ENCODE measurements at regions not wholly inside any gene's neighbourhood (a gene's known extent, or its start where the extent isn't known, plus 50 kb on each side); places are given as distances from the start of the nearest gene placed in this dataset.

DNA sequence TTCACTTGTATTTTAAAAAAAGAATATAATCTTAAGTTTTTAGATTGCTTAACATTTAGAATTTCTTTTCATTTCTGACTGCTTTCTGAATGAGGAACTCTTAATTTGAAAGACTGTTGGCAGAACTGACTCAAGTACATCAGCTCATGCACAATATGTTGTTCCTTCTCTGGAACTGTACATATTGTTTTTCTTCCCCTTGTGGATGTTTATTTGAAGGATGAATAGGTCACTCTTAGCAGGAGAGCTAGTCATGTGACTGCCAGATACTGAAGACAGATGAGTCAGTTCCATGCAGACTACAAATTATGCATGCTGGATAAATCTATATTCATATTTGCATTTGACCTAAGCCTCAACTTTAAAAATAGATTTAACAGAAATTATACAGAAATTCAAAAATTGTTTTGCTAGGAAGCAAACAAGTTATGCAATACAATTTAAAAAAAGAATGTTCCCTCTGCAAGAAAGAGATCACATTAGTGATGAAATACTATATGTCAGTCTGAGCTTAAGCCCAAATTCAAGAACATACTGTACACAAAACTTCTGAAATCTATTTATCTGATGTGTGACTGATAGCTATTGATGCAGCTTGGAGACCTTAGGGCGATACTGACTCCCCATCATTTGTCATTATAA lies 1274.9 kb upstream of the GJE1 start:
- no peak overlapping the region for H3K27ac ChIP-seq (ENCODE audit: low read length)
- no peaks in the 10 kb centered on the region for H3K27me3 ChIP-seq (ENCODE audit: control insufficient read depth, insufficient read depth, low read length)
- peaks cover 3% of the 10 kb centered on the region for H3K9me3 ChIP-seq (ENCODE audit: control insufficient read depth, low read depth, low read length)
- H3K4me1 ChIP-seq (ENCODE audit: control insufficient read depth, insufficient read depth, low read length) = no peaks in the 10 kb centered on the region
- no CpG with 5 or more reads among the region's 1 CpG for WGBS (ENCODE audit: insufficient coverage, low lambda C conversion rate)
- peak; percentile 5 to 16 for DNase-seq
- H3K4me3 ChIP-seq (ENCODE audit: low read length) = no peak overlapping the region
- H3K36me3 ChIP-seq (ENCODE audit: control insufficient read depth, insufficient read depth, low read length) = no peaks in the 10 kb centered on the region

GRCh38 chr6:140855520-140855919 lies 1277.2 kb upstream of the GJE1 start:
- Histone ChIP-seq H3K4me1 (ENCODE audit: control insufficient read depth, insufficient read depth, low read length) (no peaks in the 10 kb centered on the region), H3K36me3 (ENCODE audit: control insufficient read depth, insufficient read depth, low read length) (no peaks in the 10 kb centered on the region), H3K4me3 (ENCODE audit: low read length) (no peak overlapping the region), H3K9me3 (ENCODE audit: control insufficient read depth, low read depth, low read length) (peaks cover 3% of the 10 kb centered on the region), H3K27me3 (ENCODE audit: control insufficient read depth, insufficient read depth, low read length) (no peaks in the 10 kb centered on the region), H3K27ac (ENCODE audit: low read length) (no peak overlapping the region)
- DNase-seq = no peak

- H3K9me3 ChIP-seq (ENCODE audit: control insufficient read depth, low read depth, low read length) = peaks cover 3% of the 10 kb centered on the region
- H3K4me1 ChIP-seq (ENCODE audit: control insufficient read depth, insufficient read depth, low read length) = no peaks in the 10 kb centered on the region
- DNase-seq = no peak
- no peaks in the 10 kb centered on the region for H3K27me3 ChIP-seq (ENCODE audit: control insufficient read depth, insufficient read depth, low read length)
- no peak overlapping the region for H3K27ac ChIP-seq (ENCODE audit: low read length)
- 100% methylated on average over 1 of the region's 1 CpG for WGBS (ENCODE audit: insufficient coverage, low lambda C conversion rate)
- no peak overlapping the region for H3K4me3 ChIP-seq (ENCODE audit: low read length)
- H3K36me3 ChIP-seq (ENCODE audit: control insufficient read depth, insufficient read depth, low read length) = no peaks in the 10 kb centered on the region
Measured at GRCh38 chr6:140854318-140854717, 1278.4 kb upstream of the GJE1 start.

- Histone ChIP-seq H3K4me1 (ENCODE audit: control insufficient read depth, insufficient read depth, low read length) (no peaks in the 10 kb centered on the region), H3K9me3 (ENCODE audit: control insufficient read depth, low read depth, low read length) (no peaks in the 10 kb centered on the region), H3K27me3 (ENCODE audit: control insufficient read depth, insufficient read depth, low read length) (no peaks in the 10 kb centered on the region), H3K36me3 (ENCODE audit: control insufficient read depth, insufficient read depth, low read length) (no peaks in the 10 kb centered on the region), H3K27ac (ENCODE audit: low read length) (no peak overlapping the region), H3K4me3 (ENCODE audit: low read length) (no peak overlapping the region)
- no CpG with 5 or more reads among the region's 1 CpG for WGBS (ENCODE audit: insufficient coverage, low lambda C conversion rate)
- DNase-seq = no peak
Measured at GRCh38 chr6:140850438-140850837, 1282.3 kb upstream of the GJE1 start.

DNA sequence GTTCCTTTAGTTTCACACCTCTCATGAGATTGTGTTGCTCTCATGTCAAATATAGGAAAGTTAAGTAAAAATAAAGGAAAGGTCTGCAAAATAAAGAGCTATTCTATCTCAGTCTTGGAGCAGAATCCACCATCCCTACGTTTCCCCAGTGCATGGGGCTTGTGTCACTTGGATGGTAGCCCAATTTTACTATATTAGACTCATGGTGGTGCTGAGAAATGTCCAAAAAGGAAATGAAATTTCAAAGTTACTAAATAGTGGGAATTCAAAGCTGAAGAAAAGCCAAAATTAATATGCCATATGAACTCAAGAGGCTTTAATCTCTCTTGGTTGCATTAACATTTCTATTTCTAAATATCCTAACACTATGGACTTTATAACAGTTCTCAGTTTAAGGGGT lies 1283.3 kb upstream of the GJE1 start:
- H3K4me1 ChIP-seq (ENCODE audit: control insufficient read depth, insufficient read depth, low read length) = no peaks in the 10 kb centered on the region
- H3K9me3 ChIP-seq (ENCODE audit: control insufficient read depth, low read depth, low read length) = no peaks in the 10 kb centered on the region
- H3K36me3 ChIP-seq (ENCODE audit: control insufficient read depth, insufficient read depth, low read length) = no peaks in the 10 kb centered on the region
- no peaks in the 10 kb centered on the region for H3K27me3 ChIP-seq (ENCODE audit: control insufficient read depth, insufficient read depth, low read length)
- H3K4me3 ChIP-seq (ENCODE audit: low read length) = no peak overlapping the region
- no peak overlapping the region for H3K27ac ChIP-seq (ENCODE audit: low read length)
- WGBS (ENCODE audit: insufficient coverage, low lambda C conversion rate) = no CpG with 5 or more reads among the region's 1 CpG
- DNase-seq = no peak

- Histone ChIP-seq H3K27ac (ENCODE audit: low read length) (no peak overlapping the region), H3K9me3 (ENCODE audit: control insufficient read depth, low read depth, low read length) (no peaks in the 10 kb centered on the region), H3K36me3 (ENCODE audit: control insufficient read depth, insufficient read depth, low read length) (no peaks in the 10 kb centered on the region), H3K27me3 (ENCODE audit: control insufficient read depth, insufficient read depth, low read length) (no peaks in the 10 kb centered on the region), H3K4me1 (ENCODE audit: control insufficient read depth, insufficient read depth, low read length) (no peaks in the 10 kb centered on the region), H3K4me3 (ENCODE audit: low read length) (no peak overlapping the region)
- WGBS (ENCODE audit: insufficient coverage, low lambda C conversion rate) = no CpG with 5 or more reads among the region's 2 CpGs
- no peak for DNase-seq
Measured at GRCh38 chr6:140847262-140847645, 1285.5 kb upstream of the GJE1 start.

DNA sequence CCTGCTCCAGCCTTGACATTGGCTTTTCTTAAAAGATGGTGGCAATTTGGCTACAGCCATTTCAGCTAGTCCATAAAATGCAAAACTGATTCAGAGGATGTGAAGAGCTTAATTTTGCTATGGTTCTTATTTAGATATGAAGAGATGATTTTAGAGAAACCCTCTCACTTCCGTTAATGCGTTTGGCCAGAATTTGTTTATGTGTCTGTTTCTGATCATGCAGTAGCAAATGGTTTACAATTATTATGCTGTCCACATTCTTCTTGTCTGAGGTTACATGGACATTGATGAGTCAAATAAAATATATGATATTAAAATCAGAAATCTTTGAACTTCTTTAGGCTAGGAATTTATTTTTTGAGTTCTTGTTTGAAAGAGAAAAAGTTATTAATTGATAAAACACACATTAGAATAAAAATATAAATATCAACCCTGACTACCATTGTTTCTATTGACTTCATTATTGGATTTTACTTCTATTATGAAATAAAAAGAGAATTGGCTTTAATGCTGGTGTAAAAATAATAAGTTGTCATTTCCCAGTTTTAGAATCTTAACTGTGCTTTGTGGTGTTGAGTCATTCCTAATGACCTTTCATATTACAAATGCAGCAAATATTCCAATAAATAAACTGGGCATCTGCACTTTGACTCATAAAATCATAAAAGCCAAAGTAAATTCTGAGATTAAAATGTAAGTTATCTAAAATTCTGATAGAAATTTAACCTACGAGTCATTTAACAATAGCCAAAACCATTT lies 1286.0 kb upstream of the GJE1 start:
- H3K4me3 ChIP-seq (ENCODE audit: low read length) = no peak overlapping the region
- no peaks in the 10 kb centered on the region for H3K9me3 ChIP-seq (ENCODE audit: control insufficient read depth, low read depth, low read length)
- DNase-seq = no peak
- 94% methylated on average over 3 of the region's 3 CpGs for WGBS (ENCODE audit: insufficient coverage, low lambda C conversion rate)
- H3K27ac ChIP-seq (ENCODE audit: low read length) = no peak overlapping the region
- no peaks in the 10 kb centered on the region for H3K27me3 ChIP-seq (ENCODE audit: control insufficient read depth, insufficient read depth, low read length)
- H3K36me3 ChIP-seq (ENCODE audit: control insufficient read depth, insufficient read depth, low read length) = no peaks in the 10 kb centered on the region
- no peaks in the 10 kb centered on the region for H3K4me1 ChIP-seq (ENCODE audit: control insufficient read depth, insufficient read depth, low read length)

GRCh38 chr6:140845701-140846100 lies 1287.0 kb upstream of the GJE1 start:
- no CpG with 5 or more reads among the region's 1 CpG for WGBS (ENCODE audit: insufficient coverage, low lambda C conversion rate)
- no peak for DNase-seq

GRCh38 chr6:140844167-140844566 lies 1288.6 kb upstream of the GJE1 start:
- Histone ChIP-seq H3K27me3 (ENCODE audit: control insufficient read depth, insufficient read depth, low read length) (no peaks in the 10 kb centered on the region), H3K36me3 (ENCODE audit: control insufficient read depth, insufficient read depth, low read length) (no peaks in the 10 kb centered on the region), H3K4me1 (ENCODE audit: control insufficient read depth, insufficient read depth, low read length) (no peaks in the 10 kb centered on the region), H3K4me3 (ENCODE audit: low read length) (no peak overlapping the region), H3K27ac (ENCODE audit: low read length) (no peak overlapping the region), H3K9me3 (ENCODE audit: control insufficient read depth, low read depth, low read length) (no peaks in the 10 kb centered on the region)
- no peak for DNase-seq
- WGBS (ENCODE audit: insufficient coverage, low lambda C conversion rate) = 86% methylated on average over 2 of the region's 3 CpGs

More at GRCh38 chr6:140845701-140846100, 1287.0 kb upstream of the GJE1 start:
- Histone ChIP-seq H3K27me3 (ENCODE audit: control insufficient read depth, insufficient read depth, low read length) (no peaks in the 10 kb centered on the region), H3K4me1 (ENCODE audit: control insufficient read depth, insufficient read depth, low read length) (no peaks in the 10 kb centered on the region), H3K27ac (ENCODE audit: low read length) (no peak overlapping the region), H3K36me3 (ENCODE audit: control insufficient read depth, insufficient read depth, low read length) (no peaks in the 10 kb centered on the region), H3K9me3 (ENCODE audit: control insufficient read depth, low read depth, low read length) (no peaks in the 10 kb centered on the region), H3K4me3 (ENCODE audit: low read length) (no peak overlapping the region)

DNA sequence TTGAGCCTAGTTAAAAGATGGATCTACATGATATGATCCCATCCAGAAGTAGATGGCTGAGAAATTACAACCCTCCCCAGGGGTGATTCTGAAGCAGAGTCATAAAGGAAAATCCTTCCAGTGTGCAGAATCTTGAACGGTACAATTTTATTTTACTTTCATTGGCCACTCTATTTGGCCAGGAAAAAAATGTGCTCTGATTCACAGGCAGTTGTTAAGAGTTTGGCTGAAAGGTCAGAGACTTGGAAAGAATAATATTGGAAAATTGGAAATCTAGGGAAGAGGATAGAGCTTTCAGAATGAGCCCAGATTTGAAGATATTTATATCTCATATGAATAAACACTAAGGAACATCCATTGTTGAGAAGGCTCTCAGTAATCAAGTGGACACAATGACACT lies 1299.3 kb upstream of the GJE1 start:
- Histone ChIP-seq H3K27me3 (ENCODE audit: control insufficient read depth, insufficient read depth, low read length) (no peaks in the 10 kb centered on the region), H3K4me3 (ENCODE audit: low read length) (no peak overlapping the region), H3K36me3 (ENCODE audit: control insufficient read depth, insufficient read depth, low read length) (no peaks in the 10 kb centered on the region), H3K9me3 (ENCODE audit: control insufficient read depth, low read depth, low read length) (no peaks in the 10 kb centered on the region), H3K4me1 (ENCODE audit: control insufficient read depth, insufficient read depth, low read length) (no peaks in the 10 kb centered on the region), H3K27ac (ENCODE audit: low read length) (no peak overlapping the region)
- WGBS (ENCODE audit: insufficient coverage, low lambda C conversion rate) = 80% methylated on average over 1 of the region's 1 CpG
- DNase-seq = no peak

DNA sequence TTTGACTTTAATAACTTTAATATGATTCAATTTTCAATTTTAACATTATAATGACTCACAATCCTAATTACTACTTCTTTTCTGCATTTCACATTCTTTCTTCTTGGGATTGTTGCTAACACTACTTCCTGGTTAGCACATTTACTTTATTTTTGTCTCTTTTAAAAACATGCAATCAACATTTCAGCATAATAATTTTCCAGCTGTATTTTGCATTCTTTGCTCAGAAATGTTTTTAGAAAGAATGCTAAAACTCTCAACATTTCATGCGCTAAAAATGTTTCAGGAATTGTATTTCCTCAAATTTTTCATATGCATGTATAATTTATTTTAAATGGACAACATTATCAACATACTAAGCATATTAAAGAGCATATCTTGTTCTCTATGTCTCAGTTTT lies 1302.1 kb upstream of the GJE1 start:
- no peak for DNase-seq
- Histone ChIP-seq H3K9me3 (ENCODE audit: control insufficient read depth, low read depth, low read length) (no peaks in the 10 kb centered on the region), H3K27ac (ENCODE audit: low read length) (no peak overlapping the region), H3K27me3 (ENCODE audit: control insufficient read depth, insufficient read depth, low read length) (no peaks in the 10 kb centered on the region), H3K4me1 (ENCODE audit: control insufficient read depth, insufficient read depth, low read length) (no peaks in the 10 kb centered on the region), H3K36me3 (ENCODE audit: control insufficient read depth, insufficient read depth, low read length) (no peaks in the 10 kb centered on the region), H3K4me3 (ENCODE audit: low read length) (no peak overlapping the region)
- WGBS (ENCODE audit: insufficient coverage, low lambda C conversion rate) = 100% methylated on average over 1 of the region's 1 CpG

Measured in large intestine (tissue), 3 donors.